Epidermal melanocyte (primary cell): ENCODE measurements at regions not wholly inside any gene's neighbourhood (a gene's known extent, or its start where the extent isn't known, plus 50 kb on each side); places are given as distances from the start of the nearest gene placed in this dataset.

Experiments used
- DNase-seq: peaks from one replicate; pipeline ENCODE4 v3.0.0; 2011; ENCODE audit warnings: low spot score; ENCODE audit not compliant: insufficient read length

DNA sequence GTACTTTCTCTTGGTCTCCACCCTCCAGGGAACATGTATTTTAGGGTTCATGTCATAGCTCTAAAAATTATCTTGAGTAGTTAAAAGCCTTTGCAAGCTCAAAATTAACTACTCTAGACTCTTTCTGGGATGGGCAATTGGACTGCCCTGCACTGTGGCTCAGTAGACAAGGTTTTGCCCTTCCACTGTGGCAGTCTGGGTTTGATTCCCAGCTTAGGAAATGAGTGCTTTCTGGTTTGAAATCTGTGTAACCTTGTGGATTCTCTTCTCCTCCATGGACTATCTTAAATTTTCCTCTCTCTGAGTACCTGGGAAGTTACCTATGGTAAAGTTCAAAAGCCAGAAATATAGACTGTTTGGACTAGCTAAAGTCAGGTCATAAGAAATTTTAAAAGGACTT is 94.6 kb upstream of the UST start:
- no peak for DNase-seq

DNA sequence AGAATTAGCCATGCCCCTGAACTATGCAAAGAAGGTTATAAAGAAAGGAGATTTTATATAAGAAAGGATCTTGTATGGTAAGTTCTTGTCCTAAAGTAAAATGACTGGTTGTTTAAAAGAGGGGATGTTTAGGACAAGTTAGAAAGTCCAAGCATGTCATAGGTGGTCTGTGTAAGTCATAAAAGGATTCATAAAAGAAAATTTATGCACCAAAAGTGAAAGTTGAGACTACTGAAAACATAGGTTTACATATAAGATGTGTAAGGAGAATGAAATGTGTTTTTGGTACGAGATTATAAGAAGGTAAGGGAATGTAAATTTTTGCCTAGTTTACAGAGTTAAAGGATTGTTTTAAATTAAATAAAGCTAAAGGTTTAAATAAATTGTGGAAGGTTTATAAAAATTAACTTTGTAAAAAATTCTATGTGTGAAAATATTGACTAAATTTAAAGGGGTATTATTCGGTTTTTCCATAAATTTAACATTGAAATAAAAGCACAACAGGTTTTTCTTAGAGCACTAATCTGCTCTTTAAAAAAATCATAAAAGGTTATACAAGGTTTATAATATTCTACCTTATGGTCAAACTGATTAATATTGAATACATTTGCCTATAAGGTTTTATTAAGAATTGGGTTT is 93.6 kb upstream of the UST start:
- DNase-seq: no peak

DNA sequence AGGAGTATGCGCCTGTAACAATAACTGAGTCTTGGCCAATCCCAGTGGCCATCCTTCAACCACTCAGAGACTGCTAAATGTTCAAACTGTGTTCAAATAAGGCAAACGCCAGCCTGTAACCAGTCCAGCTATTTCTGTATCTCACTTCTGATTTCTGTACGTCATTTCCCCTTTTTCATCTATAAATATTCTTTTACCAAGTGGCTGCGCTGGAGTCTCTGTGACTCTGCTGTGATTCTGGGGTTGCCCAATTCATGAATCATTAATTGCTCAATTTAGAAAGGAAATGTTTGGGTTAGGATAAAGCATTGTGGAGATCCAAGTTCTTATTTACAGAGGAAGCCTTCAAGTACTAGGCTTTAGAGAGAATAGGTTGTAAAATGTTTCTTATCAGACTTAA is 89.8 kb upstream of the UST start:
- no peak for DNase-seq

DNA sequence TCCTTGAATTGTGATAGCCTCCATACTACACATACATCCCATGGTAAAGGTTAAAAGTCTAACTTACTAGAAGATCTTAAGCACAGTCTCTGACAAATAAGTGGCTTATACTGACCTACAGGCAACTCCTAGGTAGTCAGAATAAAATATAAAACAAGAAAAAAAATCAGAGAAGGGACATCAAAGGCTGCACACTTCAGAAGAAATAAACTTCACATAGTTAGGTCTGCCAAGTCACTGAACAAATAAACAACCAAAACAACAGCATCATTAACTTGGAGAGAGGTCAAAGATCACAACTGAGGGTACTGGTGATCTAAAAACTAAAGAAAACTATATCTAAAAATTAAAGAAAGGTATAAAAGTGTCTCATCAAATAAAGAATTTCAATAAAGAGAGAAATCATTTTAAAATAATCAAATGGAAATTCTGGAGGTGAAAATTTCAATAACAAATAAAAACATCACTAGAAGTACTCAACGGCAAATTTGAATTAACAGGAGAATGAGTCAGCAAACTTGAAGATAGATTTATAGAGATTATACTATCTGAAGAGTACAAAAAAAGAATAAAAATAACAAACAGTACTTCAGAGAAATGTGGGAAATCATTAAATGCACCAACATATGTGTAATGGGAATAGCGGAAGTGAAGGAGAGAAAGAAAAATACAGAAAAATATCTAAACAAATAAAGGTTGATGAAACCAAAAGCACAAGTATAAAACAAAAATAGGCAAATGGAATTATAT is 88.0 kb upstream of the UST start:
- DNase-seq: no peak

DNA sequence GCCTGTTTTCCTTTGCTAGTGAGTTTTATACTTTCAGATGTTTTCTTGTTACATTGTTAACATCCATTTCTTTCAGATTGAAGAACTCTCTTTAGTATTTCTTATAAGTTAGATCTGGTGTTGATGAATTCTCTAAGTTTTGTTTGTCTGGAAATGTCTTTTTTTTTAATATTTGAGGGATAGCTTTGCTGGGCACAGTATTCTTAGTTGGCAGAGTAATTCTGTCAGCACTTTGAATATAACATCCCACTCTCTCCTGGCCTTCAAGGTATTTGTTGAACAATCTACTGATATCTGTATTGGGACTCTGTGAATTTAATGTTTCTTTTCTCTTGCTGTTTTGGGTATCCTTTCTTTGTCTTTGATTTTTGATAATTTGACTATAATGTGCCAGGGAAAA is 79.4 kb upstream of the UST start:
- DNase-seq: no peak

DNA sequence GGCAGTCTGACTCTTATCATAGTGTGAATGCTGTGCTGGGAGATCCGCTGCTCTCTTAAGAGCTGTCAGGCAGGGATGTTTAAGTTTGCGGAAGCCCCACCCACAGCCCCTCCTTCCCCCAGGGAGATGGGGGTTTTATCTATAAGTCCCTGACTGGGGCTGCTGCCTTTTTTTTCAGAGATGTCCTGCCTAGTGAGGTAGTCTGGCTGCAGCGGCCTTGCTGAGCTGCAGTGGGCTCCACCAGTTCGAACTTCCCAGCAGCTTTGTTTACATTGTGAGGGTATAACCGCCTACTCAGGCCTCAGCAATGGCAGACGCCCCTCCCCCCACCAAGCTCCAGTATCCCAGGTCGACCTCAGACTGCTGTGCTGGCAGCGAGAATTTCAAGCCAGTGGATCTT is 75.7 kb upstream of the UST start:
- DNase-seq: no peak

DNA sequence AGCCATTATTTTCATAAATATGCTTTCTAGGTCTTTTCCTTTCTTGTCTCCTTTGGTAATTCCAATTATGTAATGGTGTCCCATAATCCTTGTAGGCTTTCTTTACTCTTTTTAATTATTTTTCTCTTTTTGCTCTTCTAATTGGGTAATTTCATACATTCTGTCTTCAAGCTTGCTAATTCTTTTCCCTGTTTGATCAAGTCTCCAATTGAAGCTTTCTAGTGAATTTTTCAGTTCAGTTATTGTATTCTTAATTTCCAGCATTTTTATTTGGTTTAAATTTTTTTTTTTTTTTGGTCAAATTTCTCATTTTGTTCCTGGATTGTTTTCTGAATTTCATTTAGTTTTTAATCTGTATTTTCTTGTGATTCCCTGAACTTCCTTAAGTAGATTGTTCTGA is 74.9 kb upstream of the UST start:
- DNase-seq: no peak

DNA sequence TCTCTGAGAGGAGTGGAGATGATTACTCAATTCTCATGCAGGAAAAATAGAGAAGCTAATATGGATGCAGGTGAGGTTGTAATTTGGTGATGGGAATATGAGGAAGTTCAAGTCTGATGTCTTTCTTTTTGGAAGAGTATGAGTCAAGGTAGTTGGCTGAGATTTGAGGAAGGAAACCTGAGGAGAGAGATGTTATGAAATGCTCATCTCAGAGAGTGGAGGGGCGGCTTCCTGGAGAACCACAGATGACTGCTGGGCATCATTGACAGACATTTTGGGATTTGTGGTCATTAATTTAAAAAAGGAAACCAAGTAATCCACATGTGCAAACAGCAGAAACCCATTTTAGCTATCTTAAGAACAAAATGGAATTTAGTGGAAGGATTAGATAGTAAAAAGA is 72.5 kb upstream of the UST start:
- no peak for DNase-seq

DNA sequence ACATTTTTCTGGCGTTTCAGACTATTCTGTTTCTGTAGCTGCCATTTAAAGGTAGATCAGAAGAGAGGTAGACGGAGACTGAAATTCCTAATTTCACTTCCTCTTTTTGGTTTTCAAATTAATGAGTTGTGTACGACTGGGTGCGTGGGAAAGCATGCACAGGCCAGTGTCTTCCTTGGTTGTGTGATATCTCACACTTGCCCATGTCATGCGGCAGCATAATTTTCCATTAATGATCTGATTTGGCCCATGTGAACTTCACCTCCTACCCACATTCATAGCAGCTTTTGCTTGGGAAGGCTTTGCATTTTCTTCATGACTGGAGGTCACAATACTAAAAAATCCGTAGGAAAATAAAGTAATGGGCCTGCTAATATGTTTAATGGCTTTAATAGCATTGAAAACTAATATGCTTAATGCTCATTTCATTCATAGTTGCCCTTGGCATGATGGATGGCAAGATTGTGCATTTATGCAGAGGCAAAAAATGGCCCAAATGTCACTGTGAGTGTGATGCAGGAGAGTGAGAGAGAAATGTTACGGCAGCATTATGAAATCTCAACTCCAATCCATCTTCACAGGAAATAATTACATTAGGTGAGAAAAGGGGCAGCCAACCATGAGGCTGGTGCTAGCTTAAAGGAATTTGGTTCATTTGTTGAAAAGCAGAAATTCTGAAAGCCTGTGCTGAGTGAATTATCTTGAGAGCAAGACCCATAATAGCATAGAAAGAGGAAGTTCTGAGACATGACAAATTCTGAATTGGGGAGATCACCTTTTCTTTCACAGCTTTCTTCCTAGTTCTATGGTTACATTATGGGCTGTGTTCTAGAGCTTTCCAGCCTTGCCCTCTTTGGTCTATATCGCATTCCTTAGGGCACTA is 69.0 kb upstream of the UST start:
- no peak for DNase-seq

DNA sequence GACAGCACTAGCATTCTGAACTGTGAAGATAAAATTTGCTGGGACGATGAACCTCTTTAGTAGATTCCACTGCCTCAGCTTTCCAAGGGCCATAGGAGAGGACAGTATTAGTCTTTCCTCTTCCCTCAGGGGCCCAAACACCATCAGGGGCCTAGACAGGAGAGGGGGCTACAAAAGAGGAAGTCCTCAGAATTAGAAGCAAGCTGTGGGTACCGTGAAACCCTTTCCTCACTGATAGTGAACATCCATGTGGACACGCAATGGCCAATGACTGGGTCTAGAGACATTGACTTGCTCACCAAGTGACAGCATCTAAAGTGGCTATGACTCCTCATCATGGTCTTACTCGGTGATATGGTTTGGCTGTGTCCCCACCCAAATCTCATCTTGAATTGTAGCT is 68.1 kb upstream of the UST start:
- DNase-seq: no peak

DNA sequence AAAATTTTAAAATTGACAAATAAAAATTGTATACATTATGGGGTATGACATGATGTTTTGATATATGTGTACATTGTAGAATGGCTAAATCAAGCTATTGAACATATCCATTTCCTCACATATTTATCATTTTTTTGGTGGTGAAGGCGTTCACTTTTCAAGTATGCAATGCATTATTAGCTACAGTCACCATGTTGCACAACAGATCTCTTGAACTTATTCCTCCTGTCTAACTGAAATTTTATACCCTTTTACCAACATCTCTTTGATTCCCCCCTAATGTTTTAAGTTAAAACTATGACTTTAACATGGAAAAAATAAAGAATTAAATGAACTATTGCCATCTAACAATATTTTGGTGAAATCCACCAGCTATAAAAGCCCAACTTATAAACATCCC is 65.2 kb upstream of the UST start:
- no peak for DNase-seq

DNA sequence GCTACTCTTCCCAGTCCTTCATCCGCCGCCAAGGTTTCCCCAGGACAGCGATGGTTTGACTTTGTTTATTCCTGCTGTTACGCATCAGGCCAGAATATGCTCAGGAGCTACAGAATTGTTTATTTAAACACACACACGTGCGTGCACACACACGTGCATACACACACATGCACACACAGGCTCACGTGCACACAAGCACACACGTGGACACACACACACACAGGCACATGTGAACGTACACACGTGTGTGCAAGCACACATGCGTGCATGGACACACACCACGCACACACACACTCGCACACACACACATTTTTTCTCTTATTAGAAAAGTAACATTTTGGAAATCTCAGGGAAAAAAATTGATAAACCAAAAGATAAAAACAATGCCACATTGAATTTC is 64.6 kb upstream of the UST start:
- DNase-seq: no peak

DNA sequence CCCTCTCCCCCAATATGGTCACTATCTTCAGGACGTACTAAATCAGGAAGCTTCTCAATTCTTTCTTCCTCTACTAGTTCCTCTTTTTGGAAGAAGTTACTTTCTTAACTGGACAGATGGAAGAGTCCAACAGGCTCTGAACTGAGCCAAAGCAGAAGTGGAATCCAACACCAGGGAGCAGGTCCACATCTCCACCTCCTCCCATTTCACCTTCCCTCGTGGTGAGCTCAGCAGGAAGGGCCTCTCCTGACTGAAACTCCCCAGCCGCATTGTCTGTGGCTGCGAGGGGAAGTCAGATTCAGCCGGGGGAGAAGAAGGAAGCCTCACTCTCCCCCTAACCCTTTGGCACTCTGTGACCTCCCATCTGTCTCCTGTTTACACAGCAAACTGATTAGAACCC is 63.8 kb upstream of the UST start:
- DNase-seq: no peak

DNA sequence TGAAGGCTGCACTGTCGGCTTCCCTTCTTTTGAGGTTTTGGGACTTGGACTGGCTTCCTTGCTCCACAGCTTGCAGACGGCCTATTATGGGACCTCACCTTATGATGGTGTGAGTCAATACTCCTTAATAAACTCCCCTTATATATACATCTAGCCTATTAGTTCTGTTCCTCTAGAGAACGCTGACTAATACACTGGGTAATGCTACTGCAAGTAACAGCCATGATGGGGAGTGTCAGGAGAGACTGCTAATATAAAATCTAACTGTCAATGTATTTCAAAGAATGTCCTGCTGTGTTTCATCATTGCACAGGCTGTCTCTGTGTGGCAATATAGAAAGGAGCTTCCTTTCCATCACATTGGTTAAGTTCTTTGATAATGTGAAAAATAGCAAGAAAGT is 57.7 kb upstream of the UST start:
- no peak for DNase-seq

DNA sequence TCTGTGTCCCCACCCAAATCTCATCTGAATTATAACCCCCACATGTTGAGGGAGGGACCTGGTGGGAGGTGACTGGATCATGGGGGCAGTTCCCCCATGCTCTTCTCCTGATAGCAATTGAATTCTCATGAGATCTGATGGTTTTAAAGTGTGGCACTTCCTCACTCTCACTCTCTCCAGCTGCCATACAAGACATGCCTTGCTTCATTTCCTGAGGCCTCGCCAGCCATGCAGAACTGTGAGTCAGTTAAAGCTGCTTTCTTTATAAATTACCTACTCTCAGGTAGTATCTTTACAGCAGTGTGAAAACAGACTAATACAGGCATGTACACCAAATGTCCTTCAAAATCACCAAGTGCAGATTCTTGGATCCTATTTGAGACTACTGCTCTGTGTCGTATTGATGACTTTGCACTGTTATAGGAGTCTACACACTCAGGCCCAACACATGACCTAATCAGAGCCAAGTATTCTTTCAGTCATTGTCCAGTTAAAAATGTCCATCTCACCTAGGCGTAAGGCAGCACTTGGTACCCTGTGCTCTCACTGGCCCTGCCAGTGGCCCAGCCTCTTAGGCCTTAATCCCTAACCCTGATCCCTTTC is 52.8 kb upstream of the UST start:
- DNase-seq: no peak
